ENCODE measurements at regions not wholly inside any gene's neighbourhood (a gene's known extent, or its start where the extent isn't known, plus 50 kb on each side); places are given as distances from the start of the nearest gene placed in this dataset.

GRCh38 chr1:38101037-38101785, 54.6 kb upstream of the POU3F1 start:
- 52 to 66% methylated on average over 8 of the region's 8 CpGs for WGBS, 2 donors
- no peak for DNase-seq
- Histone ChIP-seq H3K4me3 (no peak overlapping the region), H3K4me1 (peaks cover 0 to 25% (median 0%) of the 10 kb centered on the region in 3 donors), H3K36me3 (peaks cover 0 to 9% (median 0%) of the 10 kb centered on the region in 3 donors), H3K27ac (peak overlapping the region in 3 of 4 donors; percentile 39 to 65 (median 54)), H3K27me3 (no peaks in the 10 kb centered on the region), H3K9me3 (no peaks in the 10 kb centered on the region)
- intact Hi-C loops (cut with DNase I), result no loop called here
- TF ChIP-seq CTCF (IDR thresholded peaks at IDR 0.05) (no peak), POLR2A (IDR thresholded peaks at IDR 0.05) (no peak)

GRCh38 chr1:38098101-38098847, 51.7 kb upstream of the POU3F1 start:
- intact Hi-C loops (cut with DNase I), result no loop called here
- H3K27me3 ChIP-seq, result peaks cover 0 to 14% (median 0%) of the 10 kb centered on the region in 4 donors
- H3K36me3 ChIP-seq, result no peaks in the 10 kb centered on the region
- H3K4me3 ChIP-seq, result no peak overlapping the region
- H3K4me1 ChIP-seq, result peaks cover 0 to 25% (median 0%) of the 10 kb centered on the region in 3 donors
- H3K9me3 ChIP-seq, result no peaks in the 10 kb centered on the region
- 71 to 72% methylated on average over 7 to 14 of the region's 18 CpGs for WGBS, 2 donors
- no peak for DNase-seq
- no peak overlapping the region for H3K27ac ChIP-seq
- no peak for TF ChIP-seq CTCF (IDR thresholded peaks at IDR 0.05)

- peaks cover 0 to 20% (median 0%) of the 10 kb centered on the region in 4 donors for H3K27me3 ChIP-seq
- H3K4me1 ChIP-seq, result peaks cover 0 to 20% (median 0%) of the 10 kb centered on the region in 3 donors
- H3K4me3 ChIP-seq, result no peak overlapping the region
- WGBS, 2 donors, result 71 to 77% methylated on average over 10 to 11 of the region's 19 CpGs
- H3K9me3 ChIP-seq, result no peaks in the 10 kb centered on the region
- intact Hi-C loops (cut with DNase I), result no loop called here
- no peak overlapping the region for H3K27ac ChIP-seq
- H3K36me3 ChIP-seq, result no peaks in the 10 kb centered on the region
- TF ChIP-seq POLR2A (IDR thresholded peaks at IDR 0.05) (no peak), CTCF (IDR thresholded peaks at IDR 0.05) (no peak)
- no peak for DNase-seq
These were observed 50.8 kb upstream of the POU3F1 start for GRCh38 chr1:38097284-38097898.

Small RNA genes lying in the stretch of these regions (small RNA-seq; reads per million reads assigned to genes)
- gene RNU6-753P, result 0 reads per million in 4 donors
